ENCODE measurements at regions not wholly inside any gene's neighbourhood (a gene's known extent, or its start where the extent isn't known, plus 50 kb on each side); places are given as distances from the start of the nearest gene placed in this dataset.

GRCh38 chr15:60297047-60297446 is 100.7 kb downstream of the ANXA2 start:
- H3K27ac Mint-ChIP-seq, result no peak overlapping the region
- H3K4me3 Mint-ChIP-seq, result no peak overlapping the region
- no peaks in the 10 kb centered on the region for H3K36me3 Mint-ChIP-seq
- H3K27me3 Mint-ChIP-seq, result peaks cover 7 to 31% of the 10 kb centered on the region in 2 donors
- H3K9me3 Mint-ChIP-seq, result no peaks in the 10 kb centered on the region
- DNase-seq (ENCODE audit: low spot score), result no peak
- ATAC-seq, result peak in 1 of 2 donors; percentile 43
- H3K4me1 Mint-ChIP-seq (ENCODE audit: low read depth in 2 of 2), result no peaks in the 10 kb centered on the region
